ENCODE measurements at regions not wholly inside any gene's neighbourhood (a gene's known extent, or its start where the extent isn't known, plus 50 kb on each side); places are given as distances from the start of the nearest gene placed in this dataset.

- no peak for DNase-seq (ENCODE audit: low spot score)
Measured at GRCh38 chr9:89999534-90000370, 394.9 kb downstream of the GADD45G start.

GRCh38 chr9:90000925-90001324, 396.1 kb downstream of the GADD45G start:
- no peak for DNase-seq (ENCODE audit: low spot score)

- DNase-seq (ENCODE audit: low spot score): no peak
Measured at GRCh38 chr9:90001747-90002146, 396.9 kb downstream of the GADD45G start.

- DNase-seq (ENCODE audit: low spot score): no peak
Measured at GRCh38 chr9:90002397-90003271, 397.8 kb downstream of the GADD45G start.

- DNase-seq (ENCODE audit: low spot score): no peak
Measured at GRCh38 chr9:90005388-90005787, 400.6 kb downstream of the GADD45G start.

- no peak for DNase-seq (ENCODE audit: low spot score)
Measured at GRCh38 chr9:90007516-90008440, 403.0 kb downstream of the GADD45G start.

- DNase-seq (ENCODE audit: low spot score): no peak
Measured at GRCh38 chr9:90009447-90009846, 404.6 kb downstream of the GADD45G start.

GRCh38 chr9:90010793-90011192, 406.0 kb downstream of the GADD45G start:
- DNase-seq (ENCODE audit: low spot score): no peak

- DNase-seq (ENCODE audit: low spot score): no peak
Measured at GRCh38 chr9:90012949-90013348, 408.1 kb downstream of the GADD45G start.

GRCh38 chr9:90013778-90014177, 409.0 kb downstream of the GADD45G start:
- no peak for DNase-seq (ENCODE audit: low spot score)

- DNase-seq (ENCODE audit: low spot score): no peak
Measured at GRCh38 chr9:90014421-90014820, 409.6 kb downstream of the GADD45G start.

- no peak for DNase-seq (ENCODE audit: low spot score)
Measured at GRCh38 chr9:90016272-90016671, 411.5 kb downstream of the GADD45G start.

- DNase-seq (ENCODE audit: low spot score): no peak
Measured at GRCh38 chr9:90017679-90018078, 412.9 kb downstream of the GADD45G start.

GRCh38 chr9:90018688-90019087, 413.9 kb downstream of the GADD45G start:
- no peak for DNase-seq (ENCODE audit: low spot score)

- no peak for DNase-seq (ENCODE audit: low spot score)
Measured at GRCh38 chr9:90019626-90020025, 414.8 kb downstream of the GADD45G start.

GRCh38 chr9:90020276-90020871, 415.6 kb downstream of the GADD45G start:
- DNase-seq (ENCODE audit: low spot score): no peak

- no peak for DNase-seq (ENCODE audit: low spot score)
Measured at GRCh38 chr9:90021216-90021906, 416.5 kb downstream of the GADD45G start.

- no peak for DNase-seq (ENCODE audit: low spot score)
Measured at GRCh38 chr9:90022474-90022873, 417.7 kb downstream of the GADD45G start.

GRCh38 chr9:90023861-90024260, 419.0 kb downstream of the GADD45G start:
- DNase-seq (ENCODE audit: low spot score): no peak

- DNase-seq (ENCODE audit: low spot score): no peak
Measured at GRCh38 chr9:90024409-90024808, 419.6 kb downstream of the GADD45G start.

GRCh38 chr9:90024823-90025222, 420.0 kb downstream of the GADD45G start:
- no peak for DNase-seq (ENCODE audit: low spot score)

Measured in hematopoietic multipotent progenitor cell treated with erythropoietin and hydrocortisone succinate and interleukin-3 and kit ligand, for 15 days (in vitro differentiated cells).